Testis (tissue), 2 donors: ENCODE measurements at regions not wholly inside any gene's neighbourhood (a gene's known extent, or its start where the extent isn't known, plus 50 kb on each side); places are given as distances from the start of the nearest gene placed in this dataset.

Experiments used
- CTCF ChIP-seq, 3 experiments: fragments of 450-650 bp in 2 of 3; fragments of 200-600 bp in 1 of 3; sonication (generic) in 1 of 3; IDR thresholded peaks; one replicate each; pipeline ENCODE4 v1.5.1; 2016 to 2019; ENCODE audit warnings: antibody characterized with exemption in 3 of 3, mild to moderate bottlenecking in 2 of 3, moderate library complexity in 1 of 3
- POLR2A ChIP-seq: fragments of 450-650 bp; IDR thresholded peaks from one replicate; pipeline ENCODE4 v1.6.1; 2017; ENCODE audit warnings: antibody characterized with exemption, mild to moderate bottlenecking, moderate library complexity

- TF ChIP-seq CTCF (IDR thresholded peaks at IDR 0.05) = no peak
- no peak for TF ChIP-seq POLR2A
These were observed 125.5 kb downstream of the GPX5 start for GRCh38 chr6:28651161-28651560.
